ACHN (cell line): ENCODE measurements at regions not wholly inside any gene's neighbourhood (a gene's known extent, or its start where the extent isn't known, plus 50 kb on each side); places are given as distances from the start of the nearest gene placed in this dataset.
A peak's percentile ranks its signal among the peaks of the same experiment; 100 is the strongest.

ENCODE experiments used
- DNase-seq: peaks from one replicate; pipeline ENCODE4 v3.0.0-alpha.2; 2015
- in situ Hi-C: cut with HindIII; loops from 2 replicates; pipeline ENCODE4 v1.10.0; 2017; ENCODE audit warnings: low sequenced_read_pairs, low pct_ligation_motif_present, low pct_unique_long_range_greater_than_20kb

GRCh38 chr19:30873003-30873402 is 476.2 kb downstream of the TSHZ3 start:
- no peak for DNase-seq
- in situ Hi-C loops: no loop called here

GRCh38 chr19:30871979-30872378 is 477.3 kb downstream of the TSHZ3 start:
- DNase-seq: no peak
- in situ Hi-C loops: no loop called here

GRCh38 chr19:30870876-30871275 is 478.4 kb downstream of the TSHZ3 start:
- in situ Hi-C loops: no loop called here
- DNase-seq: peak; percentile 2

- DNase-seq: no peak
- in situ Hi-C loops: no loop called here
These were observed 483.7 kb downstream of the TSHZ3 start for GRCh38 chr19:30865511-30865910.

GRCh38 chr19:30864391-30865215 is 484.6 kb downstream of the TSHZ3 start:
- in situ Hi-C loops: no loop called here
- DNase-seq: no peak

- in situ Hi-C loops: no loop called here
- no peak for DNase-seq
These were observed 486.4 kb downstream of the TSHZ3 start for GRCh38 chr19:30862876-30863275.

GRCh38 chr19:30861919-30862318 is 487.3 kb downstream of the TSHZ3 start:
- in situ Hi-C loops: no loop called here
- no peak for DNase-seq

- DNase-seq: no peak
- in situ Hi-C loops: no loop called here
These were observed 485.8 kb downstream of the ZNF536 start for GRCh38 chr19:30857966-30858490.

GRCh38 chr19:30857388-30857787 is 485.2 kb downstream of the ZNF536 start:
- in situ Hi-C loops: no loop called here
- DNase-seq: no peak

- DNase-seq: no peak
- in situ Hi-C loops: no loop called here
These were observed 484.6 kb downstream of the ZNF536 start for GRCh38 chr19:30856786-30857185.

- in situ Hi-C loops: no loop called here
- DNase-seq: no peak
These were observed 484.2 kb downstream of the ZNF536 start for GRCh38 chr19:30856376-30856775.

GRCh38 chr19:30855442-30855841 is 483.3 kb downstream of the ZNF536 start:
- no peak for DNase-seq
- in situ Hi-C loops: no loop called here

GRCh38 chr19:30854661-30855060 is 482.5 kb downstream of the ZNF536 start:
- in situ Hi-C loops: no loop called here

GRCh38 chr19:30854207-30854606 is 482.0 kb downstream of the ZNF536 start:
- in situ Hi-C loops: no loop called here
- no peak for DNase-seq

More at GRCh38 chr19:30854661-30855060, 482.5 kb downstream of the ZNF536 start:
- no peak for DNase-seq

- in situ Hi-C loops: no loop called here
- DNase-seq: no peak
These were observed 480.9 kb downstream of the ZNF536 start for GRCh38 chr19:30853036-30853435.

GRCh38 chr19:30852168-30852567 is 480.0 kb downstream of the ZNF536 start:
- DNase-seq: no peak
- in situ Hi-C loops: no loop called here

- no peak for DNase-seq
- in situ Hi-C loops: no loop called here
These were observed 479.5 kb downstream of the ZNF536 start for GRCh38 chr19:30851646-30852045.

- in situ Hi-C loops: no loop called here
- no peak for DNase-seq
These were observed 476.6 kb downstream of the ZNF536 start for GRCh38 chr19:30848636-30849425.

- no peak for DNase-seq
- in situ Hi-C loops: no loop called here
These were observed 473.9 kb downstream of the ZNF536 start for GRCh38 chr19:30846102-30846501.
